GM12878 (cell line): ENCODE measurements at regions not wholly inside any gene's neighbourhood (a gene's known extent, or its start where the extent isn't known, plus 50 kb on each side); places are given as distances from the start of the nearest gene placed in this dataset.

Source experiments
- ATAC-seq: fragments of 200-7000 bp; cut with Tn5 transposase; 3 replicates; pipeline ENCODE4 v1.9.1; 2020; ENCODE audit warnings: mild to moderate bottlenecking, moderate library complexity
- BruUV-seq: library from RNA; stranded (reverse); fragments of 400-500 nt; replicated peaks from 2 replicates; lab custom pipeline; 2021; lab: Mats Ljungman, UMichigan
- CTCF ChIA-PET: fragments of 300-600 bp; sonication (Branson Sonifier 250); formaldehyde crosslinking; extraction: SDS; loops from one replicate; lab custom pipeline; 2021; ENCODE audit warnings: inconsistent platforms; lab: Yijun Ruan, JAX
- POLR2A ChIA-PET: fragments of 350-600 bp; formaldehyde crosslinking; extraction: SDS; loops from one replicate; lab custom pipeline; 2021; ENCODE audit warnings: inconsistent platforms; lab: Charles Lee
- RAD21 ChIA-PET: fragments of 300-600 bp; sonication (Branson Sonifier 250); formaldehyde crosslinking; loops from one replicate; lab custom pipeline; 2023; ENCODE audit warnings: antibody characterized with exemption; ENCODE audit not compliant: unreplicated experiment; lab: Charles Lee
- SMC1A ChIA-PET: fragments of 300-600 bp; sonication (Branson Sonifier 250); formaldehyde crosslinking; loops from one replicate; lab custom pipeline; 2023; ENCODE audit not compliant: unreplicated experiment, uncharacterized antibody; lab: Charles Lee
- DNase-seq: peaks from one replicate; pipeline ENCODE4 v3.0.0-alpha.2; 2011; ENCODE audit warnings: low read depth, low spot score
- FAIRE-seq: peaks from 3 replicates; lab custom pipeline; 2011; peaks lifted over from hg19 to GRCh38; lab: Jason Lieb, UNC
- H2AFZ ChIP-seq: 2 replicates; pipeline ENCODE4 v1.6.0; 2011; ENCODE audit warnings: low read depth, low read length, control low read depth; ENCODE audit not compliant: control insufficient read depth
- H3K27ac ChIP-seq: 2 replicates; pipeline ENCODE4 v1.5.1; 2011; ENCODE audit warnings: control low read depth; ENCODE audit not compliant: control insufficient read depth, insufficient read depth
- H3K27me3 ChIP-seq, 2 experiments: replicated peaks in 1 of 2; 2 replicates each; pipeline versions ENCODE4 v1.6.0 to v1.6.1; 2011; ENCODE audit warnings: low read length in 1 of 2; ENCODE audit not compliant: control insufficient read depth in 2 of 2, insufficient read depth in 2 of 2
- H3K36me3 ChIP-seq, 2 experiments: 2 replicates each; pipeline ENCODE4 v1.5.1; 2011; ENCODE audit warnings: low read length in 1 of 2; ENCODE audit not compliant: control insufficient read depth in 2 of 2, insufficient read depth in 2 of 2
- H3K4me1 ChIP-seq: 2 replicates; pipeline ENCODE4 v1.6.1; 2011; ENCODE audit warnings: mild to moderate bottlenecking, low read length, moderate library complexity, mixed read lengths; ENCODE audit not compliant: control insufficient read depth, insufficient read depth
- H3K4me2 ChIP-seq: 2 replicates; pipeline ENCODE4 v1.6.0; 2011; ENCODE audit warnings: control low read depth; ENCODE audit not compliant: control insufficient read depth, insufficient read depth
- H3K4me3 ChIP-seq: fragments of 200-600 bp; sonication (generic); 2 replicates; pipeline ENCODE4 v1.5.1; 2016
- H3K79me2 ChIP-seq: 2 replicates; pipeline ENCODE4 v1.6.0; 2011; ENCODE audit warnings: low read length; ENCODE audit not compliant: control insufficient read depth, insufficient read depth
- H3K9ac ChIP-seq: 2 replicates; pipeline ENCODE4 v1.8.0; 2011; ENCODE audit warnings: low read length, control low read depth, mixed read lengths; ENCODE audit not compliant: control insufficient read depth, insufficient read depth
- H3K9me3 ChIP-seq: replicated peaks from 3 replicates; pipeline ENCODE4 v1.5.1; 2011; ENCODE audit warnings: mild to moderate bottlenecking, low read length; ENCODE audit not compliant: control insufficient read depth, insufficient read depth
- H4K20me1 ChIP-seq: 2 replicates; pipeline ENCODE4 v1.6.0; 2011; ENCODE audit not compliant: control insufficient read depth, insufficient read depth
- CBFB ChIP-seq: IDR thresholded peaks from 2 replicates; pipeline ENCODE4 v1.6.1; 2016; ENCODE audit warnings: antibody characterized with exemption, low read depth
- KLF5 ChIP-seq: fragments of 450-650 bp; IDR thresholded peaks from 2 replicates; pipeline ENCODE4 v1.6.1; 2014; ENCODE audit warnings: mild to moderate bottlenecking; ENCODE audit not compliant: partially characterized antibody
- MEF2A ChIP-seq: IDR thresholded peaks from 2 replicates; pipeline ENCODE4 v1.6.1; 2011; ENCODE audit warnings: low read depth, mild to moderate bottlenecking, low read length, moderate library complexity; ENCODE audit not compliant: insufficient read depth
- MTA2 ChIP-seq: fragments of 450-650 bp; IDR thresholded peaks from 2 replicates; pipeline ENCODE4 v1.6.1; 2016; ENCODE audit warnings: low read depth, mild to moderate bottlenecking, moderate library complexity
- SMC3 ChIP-seq: IDR thresholded peaks from 2 replicates; pipeline ENCODE4 v1.6.1; 2011; ENCODE audit warnings: low read length, improper control_type of control experiment, borderline replicate concordance
- SREBF1 ChIP-seq: IDR thresholded peaks from 2 replicates; pipeline ENCODE4 v1.6.1; 2012; ENCODE audit warnings: mild to moderate bottlenecking, low read length
- ZNF217 ChIP-seq: fragments of 450-650 bp; IDR thresholded peaks from 2 replicates; pipeline ENCODE4 v1.6.1; 2017; ENCODE audit warnings: antibody characterized with exemption, mild to moderate bottlenecking
- WGBS: methylation state at CpG from one replicate; pipeline ENCODE4 v1.1.6; 2016; ENCODE audit warnings: low lambda C conversion rate; ENCODE audit not compliant: insufficient replicate concordance, insufficient coverage; ENCODE audit errors: missing lambda C conversion rate; 5-methylcytosine and 5-hydroxymethylcytosine counted together
- in situ Hi-C: fragments of 300-500 bp; cut with MboI; formaldehyde crosslinking; loops from 9 replicates; pipeline ENCODE4 v1.14.3; 2018; ENCODE audit warnings: mixed read lengths
- intact Hi-C: fragments of 100-400 bp; cut with micrococcal nuclease; formaldehyde crosslinking; loops from one replicate; pipeline ENCODE4 v1.14.2; 2022; ENCODE audit not compliant: unreplicated experiment
- TF ChIP-seq, protein P1 (sequence below): fragments of 450-650 bp; IDR thresholded peaks from 2 replicates; pipeline ENCODE4 v1.6.1; 2018; ENCODE audit warnings: borderline replicate concordance, mild to moderate bottlenecking; ENCODE audit not compliant: partially characterized antibody

- Histone ChIP-seq H3K4me2 (no peak overlapping the region), H3K27ac (no peak overlapping the region), H3K36me3 (no peaks in the 10 kb centered on the region), H4K20me1 (no peaks in the 10 kb centered on the region), H3K4me1 (no peaks in the 10 kb centered on the region), H3K9ac (no peak overlapping the region), H3K9me3 (no peaks in the 10 kb centered on the region), H3K79me2 (no peaks in the 10 kb centered on the region), H2AFZ (no peak overlapping the region), H3K4me3 (no peak overlapping the region), H3K27me3 (no peaks in the 10 kb centered on the region; a peak in 1 of 4 replicates)
- SMC1A ChIA-PET: interaction anchor here (1.9 kb wide), 1 partner anchor 170 kb away, joined by 4 read pairs; no protein-coding TSS in a partner anchor
- WGBS: 47% methylated on average over 1 of the region's 1 CpG
- CTCF ChIA-PET: no interaction called here
- TF ChIP-seq MTA2 (no peak), ZNF217 (no peak), SREBF1 (no peak), CBFB (no peak), SMC3 (no peak), KLF5 (no peak), MEF2A (no peak)
- TF ChIP-seq, protein P1, sequence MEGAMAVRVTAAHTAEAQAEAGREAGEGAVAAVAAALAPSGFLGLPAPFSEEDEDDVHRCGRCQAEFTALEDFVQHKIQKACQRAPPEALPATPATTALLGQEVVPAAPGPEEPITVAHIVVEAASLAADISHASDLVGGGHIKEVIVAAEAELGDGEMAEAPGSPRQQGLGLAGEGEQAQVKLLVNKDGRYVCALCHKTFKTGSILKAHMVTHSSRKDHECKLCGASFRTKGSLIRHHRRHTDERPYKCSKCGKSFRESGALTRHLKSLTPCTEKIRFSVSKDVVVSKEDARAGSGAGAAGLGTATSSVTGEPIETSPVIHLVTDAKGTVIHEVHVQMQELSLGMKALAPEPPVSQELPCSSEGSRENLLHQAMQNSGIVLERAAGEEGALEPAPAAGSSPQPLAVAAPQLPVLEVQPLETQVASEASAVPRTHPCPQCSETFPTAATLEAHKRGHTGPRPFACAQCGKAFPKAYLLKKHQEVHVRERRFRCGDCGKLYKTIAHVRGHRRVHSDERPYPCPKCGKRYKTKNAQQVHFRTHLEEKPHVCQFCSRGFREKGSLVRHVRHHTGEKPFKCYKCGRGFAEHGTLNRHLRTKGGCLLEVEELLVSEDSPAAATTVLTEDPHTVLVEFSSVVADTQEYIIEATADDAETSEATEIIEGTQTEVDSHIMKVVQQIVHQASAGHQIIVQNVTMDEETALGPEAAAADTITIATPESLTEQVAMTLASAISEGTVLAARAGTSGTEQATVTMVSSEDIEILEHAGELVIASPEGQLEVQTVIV: no peak
- RAD21 ChIA-PET: no interaction called here
- in situ Hi-C loops (no loop called here), intact Hi-C loops (no loop called here)
- FAIRE-seq: no peak
- no TSS peak for BruUV-seq
- POLR2A ChIA-PET: no interaction called here
- ATAC-seq: no peak
- no peak for DNase-seq
Measured at GRCh38 chr6:96715608-96716007, 121.7 kb downstream of the GPR63 start.
